GM13976 (cell line): ENCODE measurements at regions not wholly inside any gene's neighbourhood (a gene's known extent, or its start where the extent isn't known, plus 50 kb on each side); places are given as distances from the start of the nearest gene placed in this dataset.
"Not testable (repeated sequence)": the region's sequence is repeated elsewhere in the genome, so short reads cannot be mapped to it uniquely, and the experiment has no call there.

Experiments
- DNase-seq: peaks from one replicate; pipeline ENCODE4 v3.0.0; 2012; ENCODE audit warnings: low spot score
- CTCF ChIP-seq: IDR thresholded peaks from 2 replicates; pipeline ENCODE4 v1.5.1; 2012; ENCODE audit warnings: borderline replicate concordance, mild to moderate bottlenecking; ENCODE audit not compliant: insufficient read depth; ENCODE audit errors: extremely low read depth, missing control alignments, control extremely low read depth
- in situ Hi-C: fragments of 300-500 bp; cut with MboI; formaldehyde crosslinking; loops from one replicate; pipeline ENCODE4 v1.12.0; 2022; ENCODE audit warnings: low sequenced_read_pairs, mixed read lengths, inconsistent platforms; ENCODE audit not compliant: unreplicated experiment

GRCh38 chr20:26373066-26373465, 676.4 kb upstream of the ZNF337 start:
- DNase-seq, result not testable (repeated sequence)

GRCh38 chr20:26354511-26354910, 657.9 kb upstream of the ZNF337 start:
- TF ChIP-seq CTCF, result no peak
- in situ Hi-C loops, result no loop called here
- no peak for DNase-seq

More at GRCh38 chr20:26373066-26373465, 676.4 kb upstream of the ZNF337 start:
- in situ Hi-C loops, result not testable (repeated sequence)

GRCh38 chr20:26347396-26347795, 650.7 kb upstream of the ZNF337 start:
- in situ Hi-C loops, result no loop called here
- no peak for TF ChIP-seq CTCF

GRCh38 chr20:26340460-26341065, 643.9 kb upstream of the ZNF337 start:
- DNase-seq, in situ Hi-C loops: not testable (repeated sequence)

More at GRCh38 chr20:26347396-26347795, 650.7 kb upstream of the ZNF337 start:
- DNase-seq, result no peak

GRCh38 chr20:26324177-26324576, 627.5 kb upstream of the ZNF337 start:
- in situ Hi-C loops, result no loop called here
- no peak for TF ChIP-seq CTCF
- no peak for DNase-seq

- no peak for DNase-seq
- in situ Hi-C loops, result no loop called here
- TF ChIP-seq CTCF, result no peak
Observed at GRCh38 chr20:26315054-26315453, 618.4 kb upstream of the ZNF337 start.

GRCh38 chr20:26309720-26310119, 613.1 kb upstream of the ZNF337 start:
- in situ Hi-C loops, DNase-seq: not testable (repeated sequence)

- no peak for TF ChIP-seq CTCF
- in situ Hi-C loops, result no loop called here
- DNase-seq, result no peak
Observed at GRCh38 chr20:26308961-26309360, 612.3 kb upstream of the ZNF337 start.
